ENCODE measurements at regions not wholly inside any gene's neighbourhood (a gene's known extent, or its start where the extent isn't known, plus 50 kb on each side); places are given as distances from the start of the nearest gene placed in this dataset.
A peak's percentile ranks its signal among the peaks of the same experiment; 100 is the strongest.

GRCh38 chr22:25361899-25362214 lies 142.4 kb downstream of the CRYBB2 start:
- no peak overlapping the region for H2AFZ ChIP-seq (ENCODE audit: low read depth, low read length)
- no peaks in the 10 kb centered on the region for H3K27me3 ChIP-seq (ENCODE audit: insufficient read depth, low read depth, low read length)
- H3K9me3 ChIP-seq (ENCODE audit: low read length): no peaks in the 10 kb centered on the region
- H3K79me2 ChIP-seq (replicated peaks; ENCODE audit: insufficient read depth, low read length): no peaks in the 10 kb centered on the region
- H3K4me3 ChIP-seq (ENCODE audit: low read length): no peak overlapping the region
- no peaks in the 10 kb centered on the region for H4K20me1 ChIP-seq (ENCODE audit: insufficient read depth)
- H3K9ac ChIP-seq (ENCODE audit: low read length): no peak overlapping the region
- H3F3A ChIP-seq (ENCODE audit: insufficient read depth, low read length, poor library complexity, severe bottlenecking): no peaks in the 10 kb centered on the region
- H3K36me3 ChIP-seq (ENCODE audit: insufficient read depth, low read length): no peaks in the 10 kb centered on the region
- no peak overlapping the region for H3K4me2 ChIP-seq (ENCODE audit: low read length)
- TF ChIP-seq POLR2AphosphoS5 (IDR thresholded peaks at IDR 0.05) (no peak), TAF1 (IDR thresholded peaks at IDR 0.05; ENCODE audit: low read depth) (no peak), EP300 (conservative IDR thresholded peaks at IDR 0.05; ENCODE audit: poor library complexity, severe bottlenecking) (no peak), EZH2 (IDR thresholded peaks at IDR 0.05; ENCODE audit: borderline replicate concordance, insufficient read depth, low read length, poor library complexity, severe bottlenecking) (no peak), RAD21 (conservative IDR thresholded peaks at IDR 0.05) (no peak), SMC3 (conservative IDR thresholded peaks at IDR 0.05; ENCODE audit: poor library complexity) (no peak), MXI1 (conservative IDR thresholded peaks at IDR 0.05; ENCODE audit: poor library complexity, severe bottlenecking) (no peak)
- TF ChIP-seq, protein P1, sequence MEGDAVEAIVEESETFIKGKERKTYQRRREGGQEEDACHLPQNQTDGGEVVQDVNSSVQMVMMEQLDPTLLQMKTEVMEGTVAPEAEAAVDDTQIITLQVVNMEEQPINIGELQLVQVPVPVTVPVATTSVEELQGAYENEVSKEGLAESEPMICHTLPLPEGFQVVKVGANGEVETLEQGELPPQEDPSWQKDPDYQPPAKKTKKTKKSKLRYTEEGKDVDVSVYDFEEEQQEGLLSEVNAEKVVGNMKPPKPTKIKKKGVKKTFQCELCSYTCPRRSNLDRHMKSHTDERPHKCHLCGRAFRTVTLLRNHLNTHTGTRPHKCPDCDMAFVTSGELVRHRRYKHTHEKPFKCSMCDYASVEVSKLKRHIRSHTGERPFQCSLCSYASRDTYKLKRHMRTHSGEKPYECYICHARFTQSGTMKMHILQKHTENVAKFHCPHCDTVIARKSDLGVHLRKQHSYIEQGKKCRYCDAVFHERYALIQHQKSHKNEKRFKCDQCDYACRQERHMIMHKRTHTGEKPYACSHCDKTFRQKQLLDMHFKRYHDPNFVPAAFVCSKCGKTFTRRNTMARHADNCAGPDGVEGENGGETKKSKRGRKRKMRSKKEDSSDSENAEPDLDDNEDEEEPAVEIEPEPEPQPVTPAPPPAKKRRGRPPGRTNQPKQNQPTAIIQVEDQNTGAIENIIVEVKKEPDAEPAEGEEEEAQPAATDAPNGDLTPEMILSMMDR (IDR thresholded peaks at IDR 0.05; ENCODE audit: poor library complexity, severe bottlenecking): no peak
- TF ChIP-seq, protein P2, sequence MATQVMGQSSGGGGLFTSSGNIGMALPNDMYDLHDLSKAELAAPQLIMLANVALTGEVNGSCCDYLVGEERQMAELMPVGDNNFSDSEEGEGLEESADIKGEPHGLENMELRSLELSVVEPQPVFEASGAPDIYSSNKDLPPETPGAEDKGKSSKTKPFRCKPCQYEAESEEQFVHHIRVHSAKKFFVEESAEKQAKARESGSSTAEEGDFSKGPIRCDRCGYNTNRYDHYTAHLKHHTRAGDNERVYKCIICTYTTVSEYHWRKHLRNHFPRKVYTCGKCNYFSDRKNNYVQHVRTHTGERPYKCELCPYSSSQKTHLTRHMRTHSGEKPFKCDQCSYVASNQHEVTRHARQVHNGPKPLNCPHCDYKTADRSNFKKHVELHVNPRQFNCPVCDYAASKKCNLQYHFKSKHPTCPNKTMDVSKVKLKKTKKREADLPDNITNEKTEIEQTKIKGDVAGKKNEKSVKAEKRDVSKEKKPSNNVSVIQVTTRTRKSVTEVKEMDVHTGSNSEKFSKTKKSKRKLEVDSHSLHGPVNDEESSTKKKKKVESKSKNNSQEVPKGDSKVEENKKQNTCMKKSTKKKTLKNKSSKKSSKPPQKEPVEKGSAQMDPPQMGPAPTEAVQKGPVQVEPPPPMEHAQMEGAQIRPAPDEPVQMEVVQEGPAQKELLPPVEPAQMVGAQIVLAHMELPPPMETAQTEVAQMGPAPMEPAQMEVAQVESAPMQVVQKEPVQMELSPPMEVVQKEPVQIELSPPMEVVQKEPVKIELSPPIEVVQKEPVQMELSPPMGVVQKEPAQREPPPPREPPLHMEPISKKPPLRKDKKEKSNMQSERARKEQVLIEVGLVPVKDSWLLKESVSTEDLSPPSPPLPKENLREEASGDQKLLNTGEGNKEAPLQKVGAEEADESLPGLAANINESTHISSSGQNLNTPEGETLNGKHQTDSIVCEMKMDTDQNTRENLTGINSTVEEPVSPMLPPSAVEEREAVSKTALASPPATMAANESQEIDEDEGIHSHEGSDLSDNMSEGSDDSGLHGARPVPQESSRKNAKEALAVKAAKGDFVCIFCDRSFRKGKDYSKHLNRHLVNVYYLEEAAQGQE (IDR thresholded peaks at IDR 0.05; ENCODE audit: borderline replicate concordance): no peak
- no peaks in the 10 kb centered on the region for H3K9me2 ChIP-seq (ENCODE audit: insufficient read depth, low read length)
- H3K27ac ChIP-seq (ENCODE audit: low read length): no peak overlapping the region

GRCh38 chr22:25362215-25362882 lies 142.9 kb downstream of the CRYBB2 start:
- Histone ChIP-seq H3K79me2 (replicated peaks; ENCODE audit: insufficient read depth, low read length) (no peaks in the 10 kb centered on the region), H3K9me2 (ENCODE audit: insufficient read depth, low read length) (no peaks in the 10 kb centered on the region), H4K20me1 (ENCODE audit: insufficient read depth) (no peaks in the 10 kb centered on the region), H3F3A (ENCODE audit: insufficient read depth, low read length, poor library complexity, severe bottlenecking) (no peaks in the 10 kb centered on the region), H3K9ac (ENCODE audit: low read length) (no peak overlapping the region), H3K27me3 (ENCODE audit: insufficient read depth, low read depth, low read length) (no peaks in the 10 kb centered on the region), H3K27ac (ENCODE audit: low read length) (no peak overlapping the region), H2AFZ (ENCODE audit: low read depth, low read length) (no peak overlapping the region), H3K36me3 (ENCODE audit: insufficient read depth, low read length) (no peaks in the 10 kb centered on the region), H3K4me3 (ENCODE audit: low read length) (no peak overlapping the region), H3K4me2 (ENCODE audit: low read length) (no peak overlapping the region), H3K9me3 (ENCODE audit: low read length) (no peaks in the 10 kb centered on the region)
- TF ChIP-seq MXI1 (conservative IDR thresholded peaks at IDR 0.05; ENCODE audit: poor library complexity, severe bottlenecking) (no peak), SMC3 (conservative IDR thresholded peaks at IDR 0.05; ENCODE audit: poor library complexity) (peak; percentile 86), EP300 (conservative IDR thresholded peaks at IDR 0.05; ENCODE audit: poor library complexity, severe bottlenecking) (no peak), RAD21 (conservative IDR thresholded peaks at IDR 0.05) (peak; percentile 78), POLR2AphosphoS5 (IDR thresholded peaks at IDR 0.05) (no peak)
- TF ChIP-seq, protein P1 (IDR thresholded peaks at IDR 0.05; ENCODE audit: poor library complexity, severe bottlenecking): peak; percentile 89
- TF ChIP-seq, protein P2 (IDR thresholded peaks at IDR 0.05; ENCODE audit: borderline replicate concordance): no peak
